ENCODE measurements at regions not wholly inside any gene's neighbourhood (a gene's known extent, or its start where the extent isn't known, plus 50 kb on each side); places are given as distances from the start of the nearest gene placed in this dataset.

DNA sequence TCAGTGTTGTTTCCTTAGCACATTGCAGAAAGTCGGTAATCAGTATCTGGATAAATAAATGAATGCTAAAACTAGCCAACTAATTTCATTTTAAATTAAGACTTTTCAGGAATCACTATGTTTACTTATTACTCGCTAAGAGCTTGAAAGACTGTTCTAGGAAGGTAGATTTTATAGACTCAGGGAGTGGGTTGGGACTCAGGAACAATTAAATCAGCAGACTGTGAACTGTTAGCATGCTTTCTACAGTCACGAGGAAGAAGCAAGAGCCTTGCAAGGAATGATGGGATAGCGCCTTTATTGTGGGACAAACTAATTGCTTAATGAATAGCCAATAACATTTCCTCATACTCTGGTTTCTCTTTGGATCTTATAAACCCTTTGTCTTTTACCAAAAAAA is 183.2 kb upstream of the AADAT start:
- no peak overlapping the region for H3K9ac ChIP-seq (ENCODE audit: low read length)
- H3K36me3 ChIP-seq (replicated peaks in 1 of 2; ENCODE audit: control extremely low read depth in 1 of 2, control insufficient read depth in 1 of 2, extremely low read depth in 1 of 2, insufficient read depth in 2 of 2, low read length in 1 of 2), result no peaks in the 10 kb centered on the region
- TF ChIP-seq EZH2 (IDR thresholded peaks at IDR 0.05; ENCODE audit: borderline replicate concordance, insufficient read depth, low read depth, low read length, poor library complexity, severe bottlenecking), result no peak
- no peak for TF ChIP-seq CTCF (IDR thresholded peaks at IDR 0.05)
- H3K4me1 Mint-ChIP-seq, result peaks cover 3% of the 10 kb centered on the region
- no peak overlapping the region for H3K4me2 ChIP-seq (replicated peaks; ENCODE audit: low read depth, low read length, poor library complexity, severe bottlenecking)
- no peak overlapping the region for H2AFZ ChIP-seq (ENCODE audit: insufficient read depth, low read depth, low read length, poor library complexity, severe bottlenecking)
- ChIA-PET POLR2A (no interaction called here), CTCF (no interaction called here)
- H3K27me3 ChIP-seq (replicated peaks in 1 of 4; ENCODE audit: control extremely low read depth in 1 of 4, control insufficient read depth in 3 of 4, insufficient read depth in 4 of 4, low read length in 3 of 4), result no peaks in the 10 kb centered on the region
- no CpG with 5 or more reads among the region's 4 CpGs for WGBS (ENCODE audit: insufficient coverage)
- no peaks in the 10 kb centered on the region for H3K4me1 ChIP-seq (ENCODE audit: control insufficient read depth in 2 of 2, insufficient read depth in 2 of 2, low read length in 2 of 2)
- H3K4me3 ChIP-seq (ENCODE audit: control extremely low read depth in 1 of 5, extremely low read depth in 1 of 5, insufficient read depth in 1 of 5, low read depth in 2 of 5, low read length in 4 of 5), result no peak overlapping the region
- no peak overlapping the region for H3K27ac Mint-ChIP-seq
- H3K79me2 ChIP-seq (ENCODE audit: control insufficient read depth, insufficient read depth, low read length), result no peaks in the 10 kb centered on the region
- no peaks in the 10 kb centered on the region for H3K9me3 Mint-ChIP-seq (ENCODE audit: insufficient read depth)
- intact Hi-C loops (cut with micrococcal nuclease), result no loop called here
- ATAC-seq (ENCODE audit: low read depth) (no peak), DNase-seq (no peak)
- no peaks in the 10 kb centered on the region for H4K20me1 ChIP-seq (ENCODE audit: control insufficient read depth, insufficient read depth, low read length, poor library complexity, severe bottlenecking)
- no peak overlapping the region for H3K27ac ChIP-seq (ENCODE audit: low read length in 2 of 2)
- H3K9me3 ChIP-seq (ENCODE audit: control extremely low read depth in 1 of 3, control insufficient read depth in 2 of 3, insufficient read depth in 1 of 3, low read length in 2 of 3), result no peaks in the 10 kb centered on the region
- H3K4me3 Mint-ChIP-seq, result no peak overlapping the region
- peaks cover 6% of the 10 kb centered on the region for H3K27me3 Mint-ChIP-seq

DNA sequence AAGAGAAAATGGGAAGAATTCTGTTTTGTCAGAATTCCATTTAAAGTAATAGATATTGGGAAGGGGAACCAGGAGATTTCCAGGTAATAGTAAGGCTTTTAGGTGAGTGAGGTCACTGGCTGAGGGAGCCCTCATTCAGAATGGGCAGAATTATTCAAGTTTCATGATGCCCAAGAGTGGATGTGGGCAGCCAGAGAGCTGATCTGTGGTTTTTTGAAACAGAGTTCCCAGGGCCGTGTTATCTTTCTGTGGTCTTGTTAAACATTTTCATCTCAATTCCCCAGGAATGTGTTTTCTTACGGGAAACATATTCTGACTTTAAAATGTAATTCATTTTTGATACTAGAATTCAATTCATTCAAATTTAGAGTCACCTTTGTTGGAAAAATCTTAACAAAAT is 182.0 kb upstream of the AADAT start:
- peaks cover 10% of the 10 kb centered on the region for H3K27me3 Mint-ChIP-seq
- no peak for DNase-seq
- TF ChIP-seq CTCF (IDR thresholded peaks at IDR 0.05), result no peak
- no peak for TF ChIP-seq EZH2 (IDR thresholded peaks at IDR 0.05; ENCODE audit: borderline replicate concordance, insufficient read depth, low read depth, low read length, poor library complexity, severe bottlenecking)
- WGBS (ENCODE audit: insufficient coverage), result no CpG with 5 or more reads among the region's 2 CpGs
- H4K20me1 ChIP-seq (ENCODE audit: control insufficient read depth, insufficient read depth, low read length, poor library complexity, severe bottlenecking), result no peaks in the 10 kb centered on the region
- no peaks in the 10 kb centered on the region for H3K4me1 ChIP-seq (ENCODE audit: control insufficient read depth in 2 of 2, insufficient read depth in 2 of 2, low read length in 2 of 2)
- peaks cover 3% of the 10 kb centered on the region for H3K4me1 Mint-ChIP-seq
- no peak overlapping the region for H3K4me2 ChIP-seq (replicated peaks; ENCODE audit: low read depth, low read length, poor library complexity, severe bottlenecking)
- H3K27me3 ChIP-seq (replicated peaks in 1 of 4; ENCODE audit: control extremely low read depth in 1 of 4, control insufficient read depth in 3 of 4, insufficient read depth in 4 of 4, low read length in 3 of 4), result no peaks in the 10 kb centered on the region
- H3K36me3 ChIP-seq (replicated peaks in 1 of 2; ENCODE audit: control extremely low read depth in 1 of 2, control insufficient read depth in 1 of 2, extremely low read depth in 1 of 2, insufficient read depth in 2 of 2, low read length in 1 of 2), result no peaks in the 10 kb centered on the region
- H3K79me2 ChIP-seq (ENCODE audit: control insufficient read depth, insufficient read depth, low read length), result no peaks in the 10 kb centered on the region
- no peak overlapping the region for H3K9ac ChIP-seq (ENCODE audit: low read length)
- intact Hi-C loops (cut with micrococcal nuclease), result no loop called here
- no peak for ATAC-seq (ENCODE audit: low read depth)
- H3K9me3 ChIP-seq (ENCODE audit: control extremely low read depth in 1 of 3, control insufficient read depth in 2 of 3, insufficient read depth in 1 of 3, low read length in 2 of 3), result no peaks in the 10 kb centered on the region
- H3K4me3 ChIP-seq (ENCODE audit: control extremely low read depth in 1 of 5, extremely low read depth in 1 of 5, insufficient read depth in 1 of 5, low read depth in 2 of 5, low read length in 4 of 5), result no peak overlapping the region
- H3K27ac ChIP-seq (ENCODE audit: low read length in 2 of 2), result no peak overlapping the region
- POLR2A ChIA-PET, result no interaction called here
- H3K4me3 Mint-ChIP-seq, result no peak overlapping the region
- no peaks in the 10 kb centered on the region for H3K9me3 Mint-ChIP-seq (ENCODE audit: insufficient read depth)
- H3K27ac Mint-ChIP-seq, result no peak overlapping the region
- CTCF ChIA-PET, result no interaction called here
- no peak overlapping the region for H2AFZ ChIP-seq (ENCODE audit: insufficient read depth, low read depth, low read length, poor library complexity, severe bottlenecking)
